AG04450 (cell line): ENCODE measurements at regions not wholly inside any gene's neighbourhood (a gene's known extent, or its start where the extent isn't known, plus 50 kb on each side); places are given as distances from the start of the nearest gene placed in this dataset.

Source experiments
- CTCF ChIA-PET: fragments of 300-600, 350-600 bp; formaldehyde crosslinking; extraction: SDS; loops from one replicate; lab custom pipeline; 2022; ENCODE audit warnings: antibody characterized with exemption, inconsistent platforms; lab: Charles Lee
- POLR2A ChIA-PET: fragments of 350-600 bp; formaldehyde crosslinking; extraction: SDS; loops from one replicate; lab custom pipeline; 2021; ENCODE audit warnings: antibody characterized with exemption, inconsistent platforms; lab: Yijun Ruan, JAX
- DNase-seq: peaks from one replicate; pipeline ENCODE4 v3.0.0-alpha.2; 2011; ENCODE audit warnings: low read depth, low spot score
- H3K27ac ChIP-seq: one replicate; pipeline ENCODE4 v1.5.1; 2012; ENCODE audit warnings: low read depth, low read length, control low read depth
- H3K27me3 ChIP-seq: one replicate; pipeline ENCODE4 v1.6.0; 2012; ENCODE audit warnings: low read length; ENCODE audit not compliant: control insufficient read depth, insufficient read depth
- H3K4me3 ChIP-seq: 2 replicates; pipeline ENCODE4 v1.5.1; 2011; ENCODE audit warnings: mild to moderate bottlenecking, low read depth, low read length, control low read depth
- H3K9me3 ChIP-seq: 2 replicates; pipeline ENCODE4 v1.5.1; 2012; ENCODE audit warnings: low read length; ENCODE audit not compliant: control insufficient read depth, insufficient read depth
- CTCF ChIP-seq: IDR thresholded peaks from 2 replicates; pipeline ENCODE4 v1.5.1; 2011; ENCODE audit warnings: low read depth, low read length, control low read depth, inconsistent platforms

- Histone ChIP-seq H3K9me3 (peaks cover 31% of the 10 kb centered on the region), H3K4me3 (no peak overlapping the region), H3K27ac (no peak overlapping the region), H3K27me3 (no peaks in the 10 kb centered on the region)
- CTCF ChIA-PET, result no interaction called here
- no peak for TF ChIP-seq CTCF
- DNase-seq, result no peak
- POLR2A ChIA-PET, result no interaction called here
Observed at GRCh38 chr2:891734-892133, 58.9 kb upstream of the SNTG2 start.

- no peak for DNase-seq
- Histone ChIP-seq H3K27me3 (no peaks in the 10 kb centered on the region), H3K9me3 (peaks cover 40% of the 10 kb centered on the region), H3K27ac (no peak overlapping the region), H3K4me3 (no peak overlapping the region)
- POLR2A ChIA-PET, result no interaction called here
- no peak for TF ChIP-seq CTCF
- CTCF ChIA-PET, result no interaction called here
Observed at GRCh38 chr2:890791-891190, 59.9 kb upstream of the SNTG2 start.

GRCh38 chr2:890214-890613 is 60.4 kb upstream of the SNTG2 start:
- CTCF ChIA-PET, result no interaction called here
- no peaks in the 10 kb centered on the region for H3K27me3 ChIP-seq
- no peak overlapping the region for H3K4me3 ChIP-seq
- DNase-seq, result no peak
- peaks cover 45% of the 10 kb centered on the region for H3K9me3 ChIP-seq
- no peak overlapping the region for H3K27ac ChIP-seq
- TF ChIP-seq CTCF, result no peak
- POLR2A ChIA-PET, result no interaction called here

- peaks cover 50% of the 10 kb centered on the region for H3K9me3 ChIP-seq
- ChIA-PET POLR2A (no interaction called here), CTCF (no interaction called here)
- no peak for TF ChIP-seq CTCF
- no peak for DNase-seq
- no peak overlapping the region for H3K27ac ChIP-seq
- H3K4me3 ChIP-seq, result no peak overlapping the region
- H3K27me3 ChIP-seq, result no peaks in the 10 kb centered on the region
Observed at GRCh38 chr2:888906-889566, 61.6 kb upstream of the SNTG2 start.

GRCh38 chr2:888211-888801 is 62.3 kb upstream of the SNTG2 start:
- no peak for DNase-seq
- ChIA-PET CTCF (no interaction called here), POLR2A (no interaction called here)
- no peak for TF ChIP-seq CTCF
- H3K27me3 ChIP-seq, result no peaks in the 10 kb centered on the region
- no peak overlapping the region for H3K27ac ChIP-seq
- H3K9me3 ChIP-seq, result peaks cover 48% of the 10 kb centered on the region
- no peak overlapping the region for H3K4me3 ChIP-seq
